ENCODE measurements at regions not wholly inside any gene's neighbourhood (a gene's known extent, or its start where the extent isn't known, plus 50 kb on each side); places are given as distances from the start of the nearest gene placed in this dataset.

- H3K9me3 Mint-ChIP-seq (ENCODE audit: insufficient read depth), result peaks cover 12% of the 10 kb centered on the region
- no peaks in the 10 kb centered on the region for H3K27me3 Mint-ChIP-seq (ENCODE audit: low read depth)
- ATAC-seq, result no peak
- no peaks in the 10 kb centered on the region for H3K4me1 Mint-ChIP-seq (ENCODE audit: low read depth)
- DNase-seq, result no peak
- H3K4me3 Mint-ChIP-seq, result no peak overlapping the region
- no peaks in the 10 kb centered on the region for H3K36me3 Mint-ChIP-seq (ENCODE audit: low read depth)
- CTCF ChIA-PET, result no interaction called here
- POLR2A ChIA-PET, result no interaction called here
- H3K27ac Mint-ChIP-seq, result no peak overlapping the region
These were observed 652.5 kb upstream of the ADAMTS16 start for GRCh38 chr5:4487581-4487980.

GRCh38 chr5:4511996-4512656 is 628.0 kb upstream of the ADAMTS16 start:
- H3K9me3 Mint-ChIP-seq (ENCODE audit: insufficient read depth), result no peaks in the 10 kb centered on the region
- POLR2A ChIA-PET, result no interaction called here

GRCh38 chr5:4513381-4513780 is 626.7 kb upstream of the ADAMTS16 start:
- Mint-ChIP-seq H3K4me1 (ENCODE audit: low read depth) (no peaks in the 10 kb centered on the region), H3K36me3 (ENCODE audit: low read depth) (no peaks in the 10 kb centered on the region), H3K4me3 (no peak overlapping the region), H3K27ac (no peak overlapping the region), H3K27me3 (ENCODE audit: low read depth) (no peaks in the 10 kb centered on the region), H3K9me3 (ENCODE audit: insufficient read depth) (no peaks in the 10 kb centered on the region)
- no peak for ATAC-seq
- ChIA-PET CTCF (no interaction called here), POLR2A (no interaction called here)
- no peak for DNase-seq

More at GRCh38 chr5:4511996-4512656, 628.0 kb upstream of the ADAMTS16 start:
- H3K27ac Mint-ChIP-seq, result no peak overlapping the region
- no peak overlapping the region for H3K4me3 Mint-ChIP-seq
- no peaks in the 10 kb centered on the region for H3K4me1 Mint-ChIP-seq (ENCODE audit: low read depth)
- DNase-seq (no peak), ATAC-seq (no peak)
- no peaks in the 10 kb centered on the region for H3K27me3 Mint-ChIP-seq (ENCODE audit: low read depth)
- CTCF ChIA-PET, result no interaction called here
- no peaks in the 10 kb centered on the region for H3K36me3 Mint-ChIP-seq (ENCODE audit: low read depth)

GRCh38 chr5:4514067-4514648 is 626.0 kb upstream of the ADAMTS16 start:
- POLR2A ChIA-PET, result no interaction called here
- Mint-ChIP-seq H3K4me1 (ENCODE audit: low read depth) (no peaks in the 10 kb centered on the region), H3K36me3 (ENCODE audit: low read depth) (no peaks in the 10 kb centered on the region), H3K27ac (no peak overlapping the region), H3K4me3 (no peak overlapping the region), H3K9me3 (ENCODE audit: insufficient read depth) (no peaks in the 10 kb centered on the region), H3K27me3 (ENCODE audit: low read depth) (no peaks in the 10 kb centered on the region)
- ATAC-seq, result no peak
- no peak for DNase-seq
- CTCF ChIA-PET, result no interaction called here

GRCh38 chr5:4518903-4519672 is 621.0 kb upstream of the ADAMTS16 start:
- H3K27ac Mint-ChIP-seq, result no peak overlapping the region
- no peaks in the 10 kb centered on the region for H3K27me3 Mint-ChIP-seq (ENCODE audit: low read depth)
- no peaks in the 10 kb centered on the region for H3K9me3 Mint-ChIP-seq (ENCODE audit: insufficient read depth)
- ChIA-PET POLR2A (no interaction called here), CTCF (no interaction called here)
- DNase-seq (no peak), ATAC-seq (no peak)
- H3K36me3 Mint-ChIP-seq (ENCODE audit: low read depth), result no peaks in the 10 kb centered on the region
- H3K4me3 Mint-ChIP-seq, result no peak overlapping the region
- no peaks in the 10 kb centered on the region for H3K4me1 Mint-ChIP-seq (ENCODE audit: low read depth)

- H3K36me3 Mint-ChIP-seq (ENCODE audit: low read depth), result no peaks in the 10 kb centered on the region
- DNase-seq (no peak), ATAC-seq (no peak)
- H3K4me3 Mint-ChIP-seq, result no peak overlapping the region
- H3K9me3 Mint-ChIP-seq (ENCODE audit: insufficient read depth), result no peaks in the 10 kb centered on the region
- H3K27me3 Mint-ChIP-seq (ENCODE audit: low read depth), result no peaks in the 10 kb centered on the region
- ChIA-PET POLR2A (no interaction called here), CTCF (no interaction called here)
- no peak overlapping the region for H3K27ac Mint-ChIP-seq
- H3K4me1 Mint-ChIP-seq (ENCODE audit: low read depth), result no peaks in the 10 kb centered on the region
These were observed 619.6 kb upstream of the ADAMTS16 start for GRCh38 chr5:4520559-4520958.

GRCh38 chr5:4523038-4523437 is 617.1 kb upstream of the ADAMTS16 start:
- DNase-seq, result no peak
- no peaks in the 10 kb centered on the region for H3K9me3 Mint-ChIP-seq (ENCODE audit: insufficient read depth)

GRCh38 chr5:4531756-4532704 is 608.1 kb upstream of the ADAMTS16 start:
- no peak for ATAC-seq
- H3K27me3 Mint-ChIP-seq (ENCODE audit: low read depth), result no peaks in the 10 kb centered on the region
- H3K4me3 Mint-ChIP-seq, result no peak overlapping the region
- no peaks in the 10 kb centered on the region for H3K36me3 Mint-ChIP-seq (ENCODE audit: low read depth)
- H3K27ac Mint-ChIP-seq, result no peak overlapping the region
- H3K9me3 Mint-ChIP-seq (ENCODE audit: insufficient read depth), result no peaks in the 10 kb centered on the region
- H3K4me1 Mint-ChIP-seq (ENCODE audit: low read depth), result no peaks in the 10 kb centered on the region
- CTCF ChIA-PET, result interaction anchor here (0.6 kb wide), 1 partner anchor 227 kb away, joined by 4 read pairs; no protein-coding TSS in a partner anchor
- POLR2A ChIA-PET, result no interaction called here
- DNase-seq, result no peak

More at GRCh38 chr5:4523038-4523437, 617.1 kb upstream of the ADAMTS16 start:
- Mint-ChIP-seq H3K36me3 (ENCODE audit: low read depth) (no peaks in the 10 kb centered on the region), H3K27me3 (ENCODE audit: low read depth) (no peaks in the 10 kb centered on the region), H3K4me3 (no peak overlapping the region), H3K27ac (no peak overlapping the region), H3K4me1 (ENCODE audit: low read depth) (no peaks in the 10 kb centered on the region)
- CTCF ChIA-PET, result no interaction called here
- POLR2A ChIA-PET, result no interaction called here
- ATAC-seq, result no peak

- Mint-ChIP-seq H3K9me3 (ENCODE audit: insufficient read depth) (no peaks in the 10 kb centered on the region), H3K27me3 (ENCODE audit: low read depth) (no peaks in the 10 kb centered on the region), H3K4me1 (ENCODE audit: low read depth) (no peaks in the 10 kb centered on the region), H3K27ac (no peak overlapping the region), H3K4me3 (no peak overlapping the region), H3K36me3 (ENCODE audit: low read depth) (no peaks in the 10 kb centered on the region)
- ChIA-PET CTCF (no interaction called here), POLR2A (no interaction called here)
- no peak for DNase-seq
- no peak for ATAC-seq
These were observed 607.4 kb upstream of the ADAMTS16 start for GRCh38 chr5:4532705-4533080.

- no peaks in the 10 kb centered on the region for H3K4me1 Mint-ChIP-seq (ENCODE audit: low read depth)
- no peak for DNase-seq
- ChIA-PET POLR2A (no interaction called here), CTCF (no interaction called here)
- H3K4me3 Mint-ChIP-seq, result no peak overlapping the region
- no peak for ATAC-seq
- no peaks in the 10 kb centered on the region for H3K36me3 Mint-ChIP-seq (ENCODE audit: low read depth)
- no peak overlapping the region for H3K27ac Mint-ChIP-seq
- H3K27me3 Mint-ChIP-seq (ENCODE audit: low read depth), result no peaks in the 10 kb centered on the region
- no peaks in the 10 kb centered on the region for H3K9me3 Mint-ChIP-seq (ENCODE audit: insufficient read depth)
These were observed 606.5 kb upstream of the ADAMTS16 start for GRCh38 chr5:4533457-4534105.

GRCh38 chr5:4537489-4537888 is 602.6 kb upstream of the ADAMTS16 start:
- CTCF ChIA-PET, result no interaction called here
- ATAC-seq, result no peak
- no peak for DNase-seq
- Mint-ChIP-seq H3K36me3 (ENCODE audit: low read depth) (no peaks in the 10 kb centered on the region), H3K27ac (no peak overlapping the region), H3K9me3 (ENCODE audit: insufficient read depth) (no peaks in the 10 kb centered on the region), H3K4me3 (no peak overlapping the region), H3K4me1 (ENCODE audit: low read depth) (no peaks in the 10 kb centered on the region), H3K27me3 (ENCODE audit: low read depth) (no peaks in the 10 kb centered on the region)
- POLR2A ChIA-PET, result interaction anchor here (0.5 kb wide), 1 partner anchor 1502 kb away, joined by 3 read pairs; no protein-coding TSS in a partner anchor
